ENCODE measurements at regions not wholly inside any gene's neighbourhood (a gene's known extent, or its start where the extent isn't known, plus 50 kb on each side); places are given as distances from the start of the nearest gene placed in this dataset.

GRCh38 chr2:198534756-198535155, 730.4 kb downstream of the PLCL1 start:
- no peak for TF ChIP-seq CTCF (IDR thresholded peaks at IDR 0.05 in 2 of 3, conservative IDR thresholded peaks at IDR 0.05 in 1 of 3; ENCODE audit: insufficient read depth in 2 of 3, low read depth in 1 of 3, low read length in 3 of 3)
- TF ChIP-seq ZNF408 (CRISPR knock-in tag; IDR thresholded peaks at IDR 0.05; ENCODE audit: low read depth), result no peak
- TF ChIP-seq, protein P1, sequence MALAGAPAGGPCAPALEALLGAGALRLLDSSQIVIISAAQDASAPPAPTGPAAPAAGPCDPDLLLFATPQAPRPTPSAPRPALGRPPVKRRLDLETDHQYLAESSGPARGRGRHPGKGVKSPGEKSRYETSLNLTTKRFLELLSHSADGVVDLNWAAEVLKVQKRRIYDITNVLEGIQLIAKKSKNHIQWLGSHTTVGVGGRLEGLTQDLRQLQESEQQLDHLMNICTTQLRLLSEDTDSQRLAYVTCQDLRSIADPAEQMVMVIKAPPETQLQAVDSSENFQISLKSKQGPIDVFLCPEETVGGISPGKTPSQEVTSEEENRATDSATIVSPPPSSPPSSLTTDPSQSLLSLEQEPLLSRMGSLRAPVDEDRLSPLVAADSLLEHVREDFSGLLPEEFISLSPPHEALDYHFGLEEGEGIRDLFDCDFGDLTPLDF (CRISPR knock-in tag; IDR thresholded peaks at IDR 0.05), result no peak
- no peak for TF ChIP-seq USF1 (CRISPR knock-in tag; IDR thresholded peaks at IDR 0.05)
- TF ChIP-seq CHD1 (IDR thresholded peaks at IDR 0.05; ENCODE audit: low read length), result no peak
- TF ChIP-seq, protein P2, sequence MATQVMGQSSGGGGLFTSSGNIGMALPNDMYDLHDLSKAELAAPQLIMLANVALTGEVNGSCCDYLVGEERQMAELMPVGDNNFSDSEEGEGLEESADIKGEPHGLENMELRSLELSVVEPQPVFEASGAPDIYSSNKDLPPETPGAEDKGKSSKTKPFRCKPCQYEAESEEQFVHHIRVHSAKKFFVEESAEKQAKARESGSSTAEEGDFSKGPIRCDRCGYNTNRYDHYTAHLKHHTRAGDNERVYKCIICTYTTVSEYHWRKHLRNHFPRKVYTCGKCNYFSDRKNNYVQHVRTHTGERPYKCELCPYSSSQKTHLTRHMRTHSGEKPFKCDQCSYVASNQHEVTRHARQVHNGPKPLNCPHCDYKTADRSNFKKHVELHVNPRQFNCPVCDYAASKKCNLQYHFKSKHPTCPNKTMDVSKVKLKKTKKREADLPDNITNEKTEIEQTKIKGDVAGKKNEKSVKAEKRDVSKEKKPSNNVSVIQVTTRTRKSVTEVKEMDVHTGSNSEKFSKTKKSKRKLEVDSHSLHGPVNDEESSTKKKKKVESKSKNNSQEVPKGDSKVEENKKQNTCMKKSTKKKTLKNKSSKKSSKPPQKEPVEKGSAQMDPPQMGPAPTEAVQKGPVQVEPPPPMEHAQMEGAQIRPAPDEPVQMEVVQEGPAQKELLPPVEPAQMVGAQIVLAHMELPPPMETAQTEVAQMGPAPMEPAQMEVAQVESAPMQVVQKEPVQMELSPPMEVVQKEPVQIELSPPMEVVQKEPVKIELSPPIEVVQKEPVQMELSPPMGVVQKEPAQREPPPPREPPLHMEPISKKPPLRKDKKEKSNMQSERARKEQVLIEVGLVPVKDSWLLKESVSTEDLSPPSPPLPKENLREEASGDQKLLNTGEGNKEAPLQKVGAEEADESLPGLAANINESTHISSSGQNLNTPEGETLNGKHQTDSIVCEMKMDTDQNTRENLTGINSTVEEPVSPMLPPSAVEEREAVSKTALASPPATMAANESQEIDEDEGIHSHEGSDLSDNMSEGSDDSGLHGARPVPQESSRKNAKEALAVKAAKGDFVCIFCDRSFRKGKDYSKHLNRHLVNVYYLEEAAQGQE (IDR thresholded peaks at IDR 0.05; ENCODE audit: borderline replicate concordance), result no peak
- TF ChIP-seq, protein P2 (CRISPR knock-in tag; IDR thresholded peaks at IDR 0.05; ENCODE audit: low read depth), result no peak
- no peak for TF ChIP-seq MXI1 (IDR thresholded peaks at IDR 0.05; ENCODE audit: low read depth, low read length)
- TF ChIP-seq NFIC (IDR thresholded peaks at IDR 0.05), result no peak
- TF ChIP-seq SP2 (IDR thresholded peaks at IDR 0.05; ENCODE audit: extremely low read depth, low read depth, low read length, poor library complexity, severe bottlenecking), result no peak
- TF ChIP-seq HINFP (tag; conservative IDR thresholded peaks at IDR 0.05; ENCODE audit: low read depth), result no peak
- TF ChIP-seq MYBL2 (IDR thresholded peaks at IDR 0.05; ENCODE audit: low read depth), result no peak
- TF ChIP-seq MYBL2 (CRISPR knock-in tag; IDR thresholded peaks at IDR 0.05; ENCODE audit: borderline replicate concordance), result no peak
